SU-DHL-6 (cell line): ENCODE measurements at regions not wholly inside any gene's neighbourhood (a gene's known extent, or its start where the extent isn't known, plus 50 kb on each side); places are given as distances from the start of the nearest gene placed in this dataset.

Source experiments
- CTCF ChIP-seq: fragments of 200-600 bp; sonication (generic); IDR thresholded peaks from one replicate; pipeline ENCODE4 v1.5.1; 2017; ENCODE audit warnings: antibody characterized with exemption, mild to moderate bottlenecking, low read length, moderate library complexity; ENCODE audit not compliant: insufficient read depth, poor library complexity, severe bottlenecking
- EZH2phosphoT487 ChIP-seq: fragments of 200-600 bp; sonication (generic), shearing (Covaris generic); conservative IDR thresholded peaks from 2 replicates; pipeline ENCODE4 v1.6.1; 2018; ENCODE audit warnings: mild to moderate bottlenecking, antibody characterized with exemption, low read length, moderate library complexity, mixed read lengths

DNA sequence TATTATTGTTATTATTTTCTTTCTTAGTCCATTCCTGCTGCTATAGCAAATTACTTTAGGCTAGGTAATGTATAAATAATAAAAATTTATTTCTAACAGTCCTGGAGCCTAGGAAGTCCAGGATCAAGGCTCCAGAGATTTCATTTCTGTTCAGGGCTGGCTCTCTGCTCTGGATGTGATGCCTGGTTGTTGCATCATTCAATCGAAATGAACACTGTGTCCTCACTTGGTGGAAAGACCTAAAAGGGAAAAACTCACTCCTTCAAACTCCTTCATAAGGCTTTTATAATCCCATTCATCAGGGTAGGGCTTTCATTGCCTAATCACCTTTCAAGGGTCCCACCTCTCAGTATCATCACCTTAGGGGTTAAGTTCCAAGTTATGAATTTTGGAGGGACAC is 395.0 kb downstream of the EFNB2 start:
- TF ChIP-seq CTCF: no peak
- no peak for TF ChIP-seq EZH2phosphoT487
